Osteocyte (in vitro differentiated cells): ENCODE measurements at regions not wholly inside any gene's neighbourhood (a gene's known extent, or its start where the extent isn't known, plus 50 kb on each side); places are given as distances from the start of the nearest gene placed in this dataset.

Source experiments
- DNase-seq: peaks from one replicate; pipeline ENCODE4 v3.0.0; 2021; ENCODE audit warnings: mixed read lengths; ENCODE audit not compliant: unreplicated experiment; ENCODE audit errors: extremely low spot score
- H3K27ac Mint-ChIP-seq: one replicate; pipeline ENCODE4 v1.8.0; 2021; ENCODE audit warnings: mild to moderate bottlenecking, mixed read lengths; ENCODE audit not compliant: unreplicated experiment
- H3K27me3 Mint-ChIP-seq: one replicate; pipeline ENCODE4 v1.8.0; 2021; ENCODE audit warnings: mixed read lengths; ENCODE audit not compliant: unreplicated experiment
- H3K36me3 Mint-ChIP-seq: one replicate; pipeline ENCODE4 v1.8.0; 2021; ENCODE audit warnings: mixed read lengths; ENCODE audit not compliant: unreplicated experiment
- H3K4me1 Mint-ChIP-seq: one replicate; pipeline ENCODE4 v1.8.0; 2021; ENCODE audit warnings: mixed read lengths; ENCODE audit not compliant: unreplicated experiment
- H3K4me3 Mint-ChIP-seq: one replicate; pipeline ENCODE4 v1.8.0; 2021; ENCODE audit warnings: mild to moderate bottlenecking, moderate library complexity, mixed read lengths; ENCODE audit not compliant: unreplicated experiment
- H3K9me3 Mint-ChIP-seq: one replicate; pipeline ENCODE4 v1.8.0; 2021; ENCODE audit warnings: mixed read lengths; ENCODE audit not compliant: unreplicated experiment
- TF ChIP-seq, protein P1 (sequence below): fragments of 200-600 bp; sonication (generic); IDR thresholded peaks from 2 replicates; pipeline ENCODE4 v1.5.0; 2021; ENCODE audit warnings: antibody characterized with exemption, mild to moderate bottlenecking, moderate library complexity

DNA sequence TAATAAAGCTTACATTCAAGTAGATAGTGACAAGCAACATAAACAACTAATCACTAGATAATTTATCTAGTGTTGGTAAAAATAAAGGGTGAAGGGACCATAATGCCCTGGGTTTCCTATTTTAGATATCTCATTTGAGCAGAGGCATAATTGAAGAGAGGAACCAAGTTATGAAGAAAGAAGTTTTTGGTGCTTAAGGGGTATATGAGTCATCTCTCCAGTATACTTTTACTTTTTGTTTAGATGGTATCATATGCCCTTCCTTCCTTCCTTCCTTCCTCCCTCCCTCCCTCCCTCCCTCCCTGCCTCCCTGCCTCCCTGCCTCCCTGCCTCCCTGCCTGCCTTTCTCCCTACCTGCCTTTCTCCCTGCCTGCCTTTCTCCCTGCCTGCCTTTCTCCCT is 1053.5 kb upstream of the CELF4 start:
- H3K27me3 Mint-ChIP-seq, result no peaks in the 10 kb centered on the region
- H3K4me3 Mint-ChIP-seq, result no peak overlapping the region
- H3K4me1 Mint-ChIP-seq, result no peaks in the 10 kb centered on the region
- no peaks in the 10 kb centered on the region for H3K9me3 Mint-ChIP-seq
- DNase-seq, result no peak
- TF ChIP-seq, protein P1, sequence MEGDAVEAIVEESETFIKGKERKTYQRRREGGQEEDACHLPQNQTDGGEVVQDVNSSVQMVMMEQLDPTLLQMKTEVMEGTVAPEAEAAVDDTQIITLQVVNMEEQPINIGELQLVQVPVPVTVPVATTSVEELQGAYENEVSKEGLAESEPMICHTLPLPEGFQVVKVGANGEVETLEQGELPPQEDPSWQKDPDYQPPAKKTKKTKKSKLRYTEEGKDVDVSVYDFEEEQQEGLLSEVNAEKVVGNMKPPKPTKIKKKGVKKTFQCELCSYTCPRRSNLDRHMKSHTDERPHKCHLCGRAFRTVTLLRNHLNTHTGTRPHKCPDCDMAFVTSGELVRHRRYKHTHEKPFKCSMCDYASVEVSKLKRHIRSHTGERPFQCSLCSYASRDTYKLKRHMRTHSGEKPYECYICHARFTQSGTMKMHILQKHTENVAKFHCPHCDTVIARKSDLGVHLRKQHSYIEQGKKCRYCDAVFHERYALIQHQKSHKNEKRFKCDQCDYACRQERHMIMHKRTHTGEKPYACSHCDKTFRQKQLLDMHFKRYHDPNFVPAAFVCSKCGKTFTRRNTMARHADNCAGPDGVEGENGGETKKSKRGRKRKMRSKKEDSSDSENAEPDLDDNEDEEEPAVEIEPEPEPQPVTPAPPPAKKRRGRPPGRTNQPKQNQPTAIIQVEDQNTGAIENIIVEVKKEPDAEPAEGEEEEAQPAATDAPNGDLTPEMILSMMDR, result no peak
- no peaks in the 10 kb centered on the region for H3K36me3 Mint-ChIP-seq
- no peak overlapping the region for H3K27ac Mint-ChIP-seq

- no peaks in the 10 kb centered on the region for H3K4me1 Mint-ChIP-seq
- DNase-seq, result no peak
- no peak overlapping the region for H3K4me3 Mint-ChIP-seq
- H3K27me3 Mint-ChIP-seq, result no peaks in the 10 kb centered on the region
- H3K36me3 Mint-ChIP-seq, result no peaks in the 10 kb centered on the region
- TF ChIP-seq, protein P1, result no peak
- H3K27ac Mint-ChIP-seq, result no peak overlapping the region
- no peaks in the 10 kb centered on the region for H3K9me3 Mint-ChIP-seq
These were observed 1050.7 kb upstream of the CELF4 start for GRCh38 chr18:38616306-38616705.

DNA sequence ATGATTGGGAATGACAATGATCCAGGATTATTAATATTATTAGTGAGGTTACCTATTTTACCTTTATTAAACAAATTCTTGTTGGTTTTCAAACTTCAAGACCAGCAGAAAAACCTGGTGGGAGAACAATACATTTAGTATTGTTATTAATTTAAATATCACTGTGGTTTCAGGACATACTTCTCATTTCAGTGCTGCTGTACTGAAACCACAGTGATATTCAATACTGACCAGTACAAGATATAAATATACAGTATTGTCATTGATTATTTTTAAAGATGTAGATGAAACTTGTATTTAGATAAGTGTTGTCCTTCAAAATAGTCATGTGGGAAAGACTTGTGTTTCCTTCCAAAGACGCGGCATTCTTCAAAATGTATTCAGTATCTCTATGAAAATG is 1047.3 kb upstream of the CELF4 start:
- H3K4me3 Mint-ChIP-seq, result no peak overlapping the region
- H3K27ac Mint-ChIP-seq, result no peak overlapping the region
- H3K4me1 Mint-ChIP-seq, result no peaks in the 10 kb centered on the region
- no peak for DNase-seq
- no peaks in the 10 kb centered on the region for H3K36me3 Mint-ChIP-seq
- peaks cover 6% of the 10 kb centered on the region for H3K9me3 Mint-ChIP-seq
- no peaks in the 10 kb centered on the region for H3K27me3 Mint-ChIP-seq
- TF ChIP-seq, protein P1, result no peak

DNA sequence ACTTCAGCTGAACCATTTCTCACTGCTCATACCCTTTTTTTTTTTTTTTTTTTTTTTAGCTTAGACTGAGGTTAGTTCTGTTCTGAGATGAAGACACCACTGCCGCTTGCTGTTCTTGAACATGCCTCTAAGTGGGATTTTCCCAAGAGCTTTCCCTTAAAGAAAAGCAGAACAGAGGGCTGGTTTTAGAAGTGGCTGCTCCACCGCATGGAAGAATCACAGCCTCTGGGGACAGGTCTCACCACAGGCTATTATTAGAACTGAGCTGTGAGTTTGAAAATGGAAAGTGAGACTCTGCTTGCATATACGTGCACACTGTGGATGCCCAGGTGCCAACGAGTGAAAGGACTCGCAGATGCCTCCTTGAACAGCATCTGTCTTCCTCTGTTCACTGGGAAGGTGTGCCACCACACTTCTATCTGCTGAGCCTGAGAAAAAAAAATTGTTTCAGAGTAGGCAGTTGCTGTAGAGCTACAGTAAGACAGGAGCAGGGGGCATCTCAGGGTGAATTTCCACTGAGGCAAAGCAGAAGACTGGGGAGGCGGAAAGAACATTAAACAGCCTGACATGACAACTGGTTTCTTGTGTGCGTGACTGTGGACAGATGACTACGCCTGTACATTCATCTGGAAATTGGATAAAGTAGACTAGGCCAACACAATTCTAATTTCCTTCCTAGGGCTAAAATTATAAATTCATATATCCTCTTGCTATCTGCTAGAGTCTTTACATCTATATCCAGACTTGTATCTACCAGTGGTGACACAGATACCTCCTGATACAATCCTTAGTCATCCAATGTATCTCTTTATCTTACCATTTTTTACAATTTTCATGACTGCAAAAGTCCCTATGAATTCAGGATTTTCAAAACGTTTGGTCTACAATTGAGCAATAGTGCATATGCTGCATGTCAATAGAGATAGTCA is 1045.7 kb upstream of the CELF4 start:
- no peak for DNase-seq
- peaks cover 6% of the 10 kb centered on the region for H3K9me3 Mint-ChIP-seq
- TF ChIP-seq, protein P1, result no peak
- H3K36me3 Mint-ChIP-seq, result no peaks in the 10 kb centered on the region
- no peak overlapping the region for H3K4me3 Mint-ChIP-seq
- H3K27me3 Mint-ChIP-seq, result no peaks in the 10 kb centered on the region
- no peak overlapping the region for H3K27ac Mint-ChIP-seq
- H3K4me1 Mint-ChIP-seq, result no peaks in the 10 kb centered on the region

- DNase-seq, result no peak
- Mint-ChIP-seq H3K4me1 (no peaks in the 10 kb centered on the region), H3K9me3 (peaks cover 10% of the 10 kb centered on the region), H3K27me3 (no peaks in the 10 kb centered on the region), H3K27ac (no peak overlapping the region), H3K4me3 (no peak overlapping the region), H3K36me3 (no peaks in the 10 kb centered on the region)
- TF ChIP-seq, protein P1, result no peak
These were observed 1041.2 kb upstream of the CELF4 start for GRCh38 chr18:38606841-38607240.
